ENCODE measurements at regions not wholly inside any gene's neighbourhood (a gene's known extent, or its start where the extent isn't known, plus 50 kb on each side); places are given as distances from the start of the nearest gene placed in this dataset.

- ATAC-seq = no peak
- in situ Hi-C loops (cut with MboI; ENCODE audit: low sequenced_read_pairs in 4 of 4) = no loop called here
Measured at GRCh38 chr13:22736084-22736767, 444.6 kb upstream of the SGCG start.

GRCh38 chr13:22736768-22737092 lies 444.0 kb upstream of the SGCG start:
- Histone ChIP-seq H3K9me3 (peaks cover 0 to 2% (median 0%) of the 10 kb centered on the region in 3 donors), H3K27me3 (no peaks in the 10 kb centered on the region), H3K4me3 (no peak overlapping the region), H3K36me3 (no peaks in the 10 kb centered on the region), H3K27ac (no peak overlapping the region), H3K4me1 (no peaks in the 10 kb centered on the region)
- DNase-seq (no peak), ATAC-seq (no peak)
- no peak for TF ChIP-seq POLR2A (IDR thresholded peaks at IDR 0.05)
- TF ChIP-seq CTCF (IDR thresholded peaks at IDR 0.05 in 4 of 5, conservative IDR thresholded peaks at IDR 0.05 in 1 of 5) = no peak
- intact Hi-C loops (cut with DNase I; ENCODE audit: low total_unique reads) = no loop called here
- in situ Hi-C loops (cut with MboI; ENCODE audit: low sequenced_read_pairs in 4 of 4) = no loop called here

More at GRCh38 chr13:22736084-22736767, 444.6 kb upstream of the SGCG start:
- H3K27me3 ChIP-seq = no peaks in the 10 kb centered on the region
- H3K27ac ChIP-seq = no peak overlapping the region
- H3K36me3 ChIP-seq = no peaks in the 10 kb centered on the region
- DNase-seq = no peak
- H3K4me3 ChIP-seq = no peak overlapping the region
- TF ChIP-seq CTCF (IDR thresholded peaks at IDR 0.05 in 4 of 5, conservative IDR thresholded peaks at IDR 0.05 in 1 of 5) (no peak), POLR2A (IDR thresholded peaks at IDR 0.05) (no peak)
- intact Hi-C loops (cut with DNase I; ENCODE audit: low total_unique reads) = no loop called here
- H3K9me3 ChIP-seq = peaks cover 0 to 2% (median 0%) of the 10 kb centered on the region in 3 donors
- H3K4me1 ChIP-seq = no peaks in the 10 kb centered on the region

DNA sequence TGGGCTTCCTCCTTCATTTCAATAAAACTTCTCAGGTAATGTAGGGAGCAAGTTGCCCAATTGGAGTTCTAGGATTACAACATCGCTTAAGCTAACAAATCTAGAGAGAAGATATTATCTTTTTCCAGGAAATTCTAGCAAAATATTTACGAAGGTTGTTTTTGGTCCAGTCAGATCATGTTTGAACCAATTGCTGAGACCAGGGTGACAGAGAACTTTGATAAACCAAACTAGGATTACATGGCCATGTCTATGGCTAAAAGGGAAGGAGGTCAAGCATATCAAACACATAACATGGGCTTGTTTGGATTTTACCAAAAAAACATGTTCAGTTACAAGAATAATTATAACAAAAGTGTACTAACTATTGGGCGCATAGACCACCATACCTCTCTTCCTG lies 442.4 kb upstream of the SGCG start:
- Histone ChIP-seq H3K27me3 (no peaks in the 10 kb centered on the region), H3K27ac (no peak overlapping the region), H3K4me1 (no peaks in the 10 kb centered on the region), H3K9me3 (peaks cover 0 to 2% (median 0%) of the 10 kb centered on the region in 3 donors), H3K4me3 (no peak overlapping the region), H3K36me3 (no peaks in the 10 kb centered on the region)
- no peak for ATAC-seq
- DNase-seq = no peak
- intact Hi-C loops (cut with DNase I; ENCODE audit: low total_unique reads) = no loop called here
- TF ChIP-seq POLR2A (IDR thresholded peaks at IDR 0.05) = no peak
- no peak for TF ChIP-seq CTCF (IDR thresholded peaks at IDR 0.05 in 4 of 5, conservative IDR thresholded peaks at IDR 0.05 in 1 of 5)
- in situ Hi-C loops (cut with MboI; ENCODE audit: low sequenced_read_pairs in 4 of 4) = no loop called here

GRCh38 chr13:22740264-22740663 lies 440.5 kb upstream of the SGCG start:
- no peak for ATAC-seq
- in situ Hi-C loops (cut with MboI; ENCODE audit: low sequenced_read_pairs in 4 of 4) = no loop called here
- intact Hi-C loops (cut with DNase I; ENCODE audit: low total_unique reads) = no loop called here
- TF ChIP-seq CTCF (IDR thresholded peaks at IDR 0.05 in 4 of 5, conservative IDR thresholded peaks at IDR 0.05 in 1 of 5) (no peak), POLR2A (IDR thresholded peaks at IDR 0.05) (no peak)
- Histone ChIP-seq H3K4me3 (no peak overlapping the region), H3K27me3 (no peaks in the 10 kb centered on the region), H3K9me3 (peaks cover 0 to 2% (median 0%) of the 10 kb centered on the region in 3 donors), H3K27ac (no peak overlapping the region), H3K36me3 (no peaks in the 10 kb centered on the region), H3K4me1 (no peaks in the 10 kb centered on the region)
- no peak for DNase-seq

All from gastrocnemius medialis (tissue), 4 donors.